Left lung (tissue), 4 donors: ENCODE measurements at regions not wholly inside any gene's neighbourhood (a gene's known extent, or its start where the extent isn't known, plus 50 kb on each side); places are given as distances from the start of the nearest gene placed in this dataset.
"Not testable (repeated sequence)": the region's sequence is repeated elsewhere in the genome, so short reads cannot be mapped to it uniquely, and the experiment has no call there.

Source experiments
- ATAC-seq: fragments of 200-7000 bp; cut with Tn5 transposase; one replicate; pipeline ENCODE4 v1.9.1; 2020; ENCODE audit warnings: moderate library complexity
- DNase-seq, 4 donors: peaks; one replicate each; pipeline ENCODE4 v3.0.0-alpha.2; 2013 to 2020
- H3K27ac ChIP-seq, 2 donors: fragments of 200-600 bp; sonication (generic) in 1 of 2; one replicate each; pipeline versions ENCODE4 v1.5.0 to v1.8.0; 2020 to 2021
- H3K27me3 ChIP-seq, 2 donors: fragments of 200-600 bp; sonication (generic) in 1 of 2; one replicate each; pipeline versions ENCODE4 v1.5.0 to v1.8.0; 2020 to 2021
- H3K36me3 ChIP-seq, 2 donors: fragments of 200-600 bp; sonication (generic) in 1 of 2; one replicate each; pipeline versions ENCODE4 v1.5.0 to v1.8.0; 2020 to 2021
- H3K4me1 ChIP-seq, 2 donors: fragments of 200-600 bp; one replicate each; pipeline ENCODE4 v1.8.0; 2021
- H3K4me3 ChIP-seq, 2 donors: fragments of 200-600 bp; sonication (generic) in 1 of 2; one replicate each; pipeline versions ENCODE4 v1.5.0 to v1.8.0; 2020 to 2021; ENCODE audit warnings: mild to moderate bottlenecking in 1 of 2
- H3K9me3 ChIP-seq, 2 donors: fragments of 200-600 bp; sonication (generic) in 1 of 2; one replicate each; pipeline versions ENCODE4 v1.5.0 to v1.8.0; 2020 to 2021
- intact Hi-C, 2 donors: fragments of 100-400 bp; cut with DNase I; formaldehyde crosslinking; loops; one replicate each; pipeline versions ENCODE4 v1.11.2 to v1.14.2; 2022
- TF ChIP-seq, protein P1 (sequence below), 2 donors: fragments of 200-600 bp; sonication (generic) in 1 of 2; IDR thresholded peaks; one replicate each; pipeline versions ENCODE4 v1.5.0 to v1.8.0; 2021; ENCODE audit warnings: antibody characterized with exemption in 2 of 2
- donor health status: DM: no; HTN: yes; CAD: no.
- donor health status: DM: no; HTN: no; CAD: no.

GRCh38 chr6:141521440-141521839 lies 611.3 kb upstream of the GJE1 start:
- Histone ChIP-seq H3K9me3 (no peaks in the 10 kb centered on the region), H3K4me1 (no peaks in the 10 kb centered on the region), H3K36me3 (no peaks in the 10 kb centered on the region), H3K4me3 (no peak overlapping the region), H3K27me3 (no peaks in the 10 kb centered on the region), H3K27ac (no peak overlapping the region)
- DNase-seq (no peak), ATAC-seq (no peak)
- intact Hi-C loops: no loop called here
- TF ChIP-seq, protein P1, sequence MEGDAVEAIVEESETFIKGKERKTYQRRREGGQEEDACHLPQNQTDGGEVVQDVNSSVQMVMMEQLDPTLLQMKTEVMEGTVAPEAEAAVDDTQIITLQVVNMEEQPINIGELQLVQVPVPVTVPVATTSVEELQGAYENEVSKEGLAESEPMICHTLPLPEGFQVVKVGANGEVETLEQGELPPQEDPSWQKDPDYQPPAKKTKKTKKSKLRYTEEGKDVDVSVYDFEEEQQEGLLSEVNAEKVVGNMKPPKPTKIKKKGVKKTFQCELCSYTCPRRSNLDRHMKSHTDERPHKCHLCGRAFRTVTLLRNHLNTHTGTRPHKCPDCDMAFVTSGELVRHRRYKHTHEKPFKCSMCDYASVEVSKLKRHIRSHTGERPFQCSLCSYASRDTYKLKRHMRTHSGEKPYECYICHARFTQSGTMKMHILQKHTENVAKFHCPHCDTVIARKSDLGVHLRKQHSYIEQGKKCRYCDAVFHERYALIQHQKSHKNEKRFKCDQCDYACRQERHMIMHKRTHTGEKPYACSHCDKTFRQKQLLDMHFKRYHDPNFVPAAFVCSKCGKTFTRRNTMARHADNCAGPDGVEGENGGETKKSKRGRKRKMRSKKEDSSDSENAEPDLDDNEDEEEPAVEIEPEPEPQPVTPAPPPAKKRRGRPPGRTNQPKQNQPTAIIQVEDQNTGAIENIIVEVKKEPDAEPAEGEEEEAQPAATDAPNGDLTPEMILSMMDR (IDR thresholded peaks at IDR 0.05): no peak

DNA sequence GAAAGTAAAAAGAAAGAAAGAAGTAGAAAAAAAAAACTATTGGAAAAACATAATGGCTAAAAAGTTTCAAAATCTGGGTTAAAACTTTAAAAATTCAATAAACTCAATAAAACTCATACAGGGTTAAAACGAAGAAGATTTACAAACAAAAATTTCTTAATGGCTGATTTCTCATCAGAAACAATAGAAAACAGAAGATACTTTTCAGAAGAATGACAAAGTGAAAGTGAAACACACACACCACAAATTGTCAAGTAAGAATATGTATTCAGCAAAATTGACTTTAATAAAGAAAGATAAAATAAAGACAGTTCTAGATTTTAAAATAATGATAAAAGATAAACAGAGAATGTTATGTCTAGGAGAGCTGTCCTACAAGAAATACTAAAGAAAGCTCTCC lies 618.9 kb upstream of the GJE1 start:
- DNase-seq (no peak), ATAC-seq (no peak)
- intact Hi-C loops: no loop called here

GRCh38 chr6:141510803-141511202 lies 621.9 kb upstream of the GJE1 start:
- Histone ChIP-seq H3K27ac (no peak overlapping the region), H3K9me3 (peaks cover 0 to 12% of the 10 kb centered on the region in 2 donors), H3K4me1 (no peaks in the 10 kb centered on the region), H3K27me3 (no peaks in the 10 kb centered on the region), H3K36me3 (no peaks in the 10 kb centered on the region), H3K4me3 (no peak overlapping the region)
- ATAC-seq (no peak), DNase-seq (no peak)
- intact Hi-C loops: no loop called here
- TF ChIP-seq, protein P1 (IDR thresholded peaks at IDR 0.05): no peak

More for the DNA sequence above, 618.9 kb upstream of the GJE1 start:
- TF ChIP-seq, protein P1 (IDR thresholded peaks at IDR 0.05): no peak
- Histone ChIP-seq H3K4me1 (no peaks in the 10 kb centered on the region), H3K27ac (no peak overlapping the region), H3K36me3 (no peaks in the 10 kb centered on the region), H3K4me3 (no peak overlapping the region), H3K9me3 (no peaks in the 10 kb centered on the region), H3K27me3 (no peaks in the 10 kb centered on the region)

DNA sequence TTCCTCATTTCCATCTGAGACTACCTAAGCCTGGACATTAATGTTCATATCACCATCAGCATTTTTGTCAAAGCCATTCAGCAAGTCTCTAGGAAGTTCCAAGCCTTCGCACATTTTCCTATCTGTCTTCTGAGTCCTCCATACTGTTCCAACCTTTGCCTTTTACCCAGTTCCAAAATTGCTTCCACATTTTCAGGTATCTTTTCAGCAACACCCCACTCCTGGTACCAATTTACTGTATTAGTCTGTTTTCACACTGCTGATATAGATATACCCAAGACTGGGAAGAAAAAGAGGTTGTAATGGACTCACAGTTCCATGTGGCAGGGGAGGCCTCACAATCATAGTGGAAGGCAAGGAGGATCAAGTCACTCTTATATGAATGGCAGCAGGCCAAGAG lies 626.7 kb upstream of the GJE1 start:
- peaks cover 0 to 25% of the 10 kb centered on the region in 2 donors for H3K9me3 ChIP-seq
- H3K4me1 ChIP-seq, H3K27me3 ChIP-seq, ATAC-seq, DNase-seq, intact Hi-C loops, H3K4me3 ChIP-seq, H3K36me3 ChIP-seq, H3K27ac ChIP-seq: not testable (repeated sequence)

DNA sequence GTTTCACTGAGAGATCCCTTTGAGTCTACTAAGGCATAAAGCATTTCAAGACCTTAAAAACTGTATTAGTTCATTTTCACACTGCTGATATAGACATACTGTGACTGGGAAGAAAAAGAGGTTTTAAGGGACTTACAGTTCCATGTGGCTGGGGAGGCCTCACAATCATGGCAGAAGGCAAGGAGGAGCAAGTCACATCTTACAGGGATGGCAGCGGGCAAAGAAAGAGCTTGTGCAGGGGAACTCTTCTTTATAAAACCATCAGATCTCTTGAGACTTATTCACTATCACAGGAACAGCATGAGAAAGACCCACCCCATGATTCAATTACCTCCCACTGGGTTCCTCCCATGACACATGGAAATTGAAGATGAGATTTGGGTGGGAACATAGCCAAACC lies 628.4 kb upstream of the GJE1 start:
- H3K4me3 ChIP-seq, ATAC-seq, H3K27ac ChIP-seq, DNase-seq, H3K27me3 ChIP-seq, H3K4me1 ChIP-seq, intact Hi-C loops, H3K36me3 ChIP-seq: not testable (repeated sequence)
- H3K9me3 ChIP-seq: peaks cover 0 to 25% of the 10 kb centered on the region in 2 donors

DNA sequence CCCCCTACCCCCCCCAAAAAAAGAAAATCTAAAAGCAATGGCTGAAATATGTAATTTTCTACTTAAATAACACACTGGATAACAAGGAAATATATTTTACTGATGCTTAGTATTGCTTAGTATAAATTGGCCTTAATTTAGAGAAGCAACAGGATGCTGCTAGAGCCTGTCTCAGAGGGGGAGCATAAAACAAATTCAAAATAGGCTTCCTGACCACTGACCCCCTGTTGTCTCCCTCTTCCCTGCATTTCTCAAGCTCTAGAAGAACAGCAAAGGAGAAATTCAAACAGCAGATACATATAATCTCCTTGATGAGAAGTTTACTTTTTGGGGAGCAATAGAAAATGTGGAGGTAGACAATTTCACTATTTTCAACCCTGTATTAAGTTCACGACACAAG lies 631.1 kb upstream of the GJE1 start:
- H3K36me3 ChIP-seq: no peaks in the 10 kb centered on the region
- no peak overlapping the region for H3K27ac ChIP-seq
- intact Hi-C loops: no loop called here
- ATAC-seq (no peak), DNase-seq (no peak)
- no peak overlapping the region for H3K4me3 ChIP-seq
- H3K9me3 ChIP-seq: peaks cover 0 to 24% of the 10 kb centered on the region in 2 donors
- no peaks in the 10 kb centered on the region for H3K4me1 ChIP-seq
- no peaks in the 10 kb centered on the region for H3K27me3 ChIP-seq
- TF ChIP-seq, protein P1 (IDR thresholded peaks at IDR 0.05): no peak
